ENCODE measurements at regions not wholly inside any gene's neighbourhood (a gene's known extent, or its start where the extent isn't known, plus 50 kb on each side); places are given as distances from the start of the nearest gene placed in this dataset.

GRCh38 chr10:104580774-104581675 is 60.1 kb upstream of the SORCS3 start:
- no peaks in the 10 kb centered on the region for H3K36me3 ChIP-seq
- peaks cover 0 to 51% of the 10 kb centered on the region in 2 donors for H3K27me3 ChIP-seq
- no peak overlapping the region for H3K27ac ChIP-seq
- ATAC-seq (peak; percentile 95), DNase-seq (peak in 3 of 4 donors; percentile 60 to 75 (median 66))
- no peaks in the 10 kb centered on the region for H3K9me3 ChIP-seq
- no peaks in the 10 kb centered on the region for H3K4me1 ChIP-seq
- TF ChIP-seq CTCF (IDR thresholded peaks at IDR 0.05), result peak; percentile 77 to 88
- intact Hi-C loops (cut with DNase I), result no loop called here
- no peak overlapping the region for H3K4me3 ChIP-seq

GRCh38 chr10:104581884-104582601 is 59.0 kb upstream of the SORCS3 start:
- DNase-seq (no peak), ATAC-seq (no peak)
- Histone ChIP-seq H3K4me1 (no peaks in the 10 kb centered on the region), H3K27me3 (peaks cover 0 to 53% of the 10 kb centered on the region in 2 donors), H3K36me3 (no peaks in the 10 kb centered on the region), H3K9me3 (no peaks in the 10 kb centered on the region), H3K27ac (no peak overlapping the region), H3K4me3 (no peak overlapping the region)
- intact Hi-C loops (cut with DNase I), result no loop called here
- TF ChIP-seq CTCF (IDR thresholded peaks at IDR 0.05), result no peak

GRCh38 chr10:104582602-104582951 is 58.5 kb upstream of the SORCS3 start:
- DNase-seq (no peak), ATAC-seq (no peak)
- no peaks in the 10 kb centered on the region for H3K9me3 ChIP-seq
- no peak for TF ChIP-seq CTCF (IDR thresholded peaks at IDR 0.05)
- intact Hi-C loops (cut with DNase I), result no loop called here
- H3K4me1 ChIP-seq, result no peaks in the 10 kb centered on the region
- no peaks in the 10 kb centered on the region for H3K36me3 ChIP-seq
- H3K4me3 ChIP-seq, result no peak overlapping the region
- no peak overlapping the region for H3K27ac ChIP-seq
- peaks cover 0 to 54% of the 10 kb centered on the region in 2 donors for H3K27me3 ChIP-seq

GRCh38 chr10:104582966-104583365 is 58.1 kb upstream of the SORCS3 start:
- no peak for TF ChIP-seq CTCF (IDR thresholded peaks at IDR 0.05)
- Histone ChIP-seq H3K27me3 (peaks cover 0 to 54% of the 10 kb centered on the region in 2 donors), H3K36me3 (no peaks in the 10 kb centered on the region), H3K27ac (no peak overlapping the region), H3K4me3 (no peak overlapping the region), H3K4me1 (no peaks in the 10 kb centered on the region), H3K9me3 (no peaks in the 10 kb centered on the region)
- intact Hi-C loops (cut with DNase I), result no loop called here
- ATAC-seq (no peak), DNase-seq (no peak)

- Histone ChIP-seq H3K27me3 (peaks cover 0 to 48% of the 10 kb centered on the region in 2 donors), H3K36me3 (no peaks in the 10 kb centered on the region), H3K4me3 (no peak overlapping the region), H3K9me3 (no peaks in the 10 kb centered on the region), H3K27ac (no peak overlapping the region), H3K4me1 (no peaks in the 10 kb centered on the region)
- ATAC-seq, result no peak
- intact Hi-C loops (cut with DNase I), result no loop called here
- DNase-seq, result no peak
- TF ChIP-seq CTCF (IDR thresholded peaks at IDR 0.05), result no peak
Measured at GRCh38 chr10:104584541-104584940, 56.5 kb upstream of the SORCS3 start.

All from left lung (tissue), 4 donors.